ENCODE measurements at regions not wholly inside any gene's neighbourhood (a gene's known extent, or its start where the extent isn't known, plus 50 kb on each side); places are given as distances from the start of the nearest gene placed in this dataset.
"Not testable (repeated sequence)": the region's sequence is repeated elsewhere in the genome, so short reads cannot be mapped to it uniquely, and the experiment has no call there.

DNA sequence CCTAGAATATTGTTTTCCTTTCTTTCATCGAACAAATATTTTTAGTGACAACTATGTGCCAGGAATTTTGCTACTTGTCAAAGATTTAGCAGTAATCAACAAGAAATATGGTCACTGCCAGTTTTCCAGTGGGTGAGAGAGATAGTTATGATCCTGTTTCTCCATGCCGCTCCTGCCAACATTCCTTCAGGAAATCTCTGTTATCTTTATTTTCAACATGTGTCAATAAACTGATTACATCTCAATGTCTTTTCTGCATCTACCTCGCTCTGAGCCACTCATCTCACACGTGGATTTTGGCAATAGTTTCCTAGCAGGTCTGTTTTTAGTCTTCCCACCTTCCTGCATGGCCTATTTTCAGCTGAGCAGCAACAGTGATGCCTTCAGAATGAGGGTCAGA lies 650.0 kb upstream of the STXBP6 start:
- DNase-seq (ENCODE audit: low read depth in 2 of 2): no peak

- DNase-seq (ENCODE audit: low read depth in 2 of 2): no peak
Observed at GRCh38 chr14:25698111-25698510, 648.2 kb upstream of the STXBP6 start.

DNA sequence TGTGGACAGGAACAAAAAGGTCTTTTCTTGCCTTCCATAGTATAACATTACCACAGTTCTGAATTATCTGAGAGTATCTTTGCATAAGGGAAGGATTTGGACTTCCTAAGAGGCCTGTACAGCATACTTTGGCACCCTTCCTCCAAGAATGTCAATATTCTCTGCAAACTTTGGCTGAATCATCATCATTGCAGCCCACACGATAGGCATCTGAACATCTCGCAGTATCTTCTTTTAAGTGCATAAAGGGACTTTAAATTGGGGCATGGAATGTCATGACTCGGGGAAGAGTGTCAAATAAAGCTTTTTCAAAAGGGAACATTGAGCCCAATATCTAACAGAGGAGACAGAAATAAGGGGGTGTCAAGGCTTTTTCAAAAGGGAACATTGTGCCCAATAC lies 646.2 kb upstream of the STXBP6 start:
- DNase-seq (ENCODE audit: low read depth in 2 of 2): no peak

GRCh38 chr14:25685004-25685403 lies 635.1 kb upstream of the STXBP6 start:
- no peak for DNase-seq (ENCODE audit: low read depth in 2 of 2)

- no peak for DNase-seq (ENCODE audit: low read depth in 2 of 2)
Observed at GRCh38 chr14:25680934-25681333, 631.0 kb upstream of the STXBP6 start.

- not testable (repeated sequence) for DNase-seq (ENCODE audit: low read depth in 2 of 2)
Observed at GRCh38 chr14:25680511-25680910, 630.6 kb upstream of the STXBP6 start.

- no peak for DNase-seq (ENCODE audit: low read depth in 2 of 2)
Observed at GRCh38 chr14:25677111-25677510, 627.2 kb upstream of the STXBP6 start.

DNA sequence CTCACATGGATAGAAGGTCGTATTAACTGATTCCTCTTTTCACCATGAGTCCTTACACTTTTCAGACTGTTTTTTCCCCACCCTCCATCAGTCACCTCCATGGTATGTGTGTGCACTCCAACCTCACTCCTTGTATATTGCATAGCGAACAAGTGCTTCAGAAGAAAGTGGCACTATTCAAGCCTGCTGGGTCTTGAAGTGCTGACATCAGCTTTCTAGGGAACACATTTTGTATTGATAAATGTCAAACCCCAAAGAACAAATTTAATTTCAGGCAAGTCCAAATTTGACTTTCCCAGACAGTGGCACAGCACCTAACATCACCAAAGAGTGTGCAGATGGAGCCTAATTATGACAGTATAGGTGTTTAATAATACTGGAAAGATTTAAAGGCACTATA lies 617.4 kb upstream of the STXBP6 start:
- DNase-seq (ENCODE audit: low read depth in 2 of 2): no peak

DNA sequence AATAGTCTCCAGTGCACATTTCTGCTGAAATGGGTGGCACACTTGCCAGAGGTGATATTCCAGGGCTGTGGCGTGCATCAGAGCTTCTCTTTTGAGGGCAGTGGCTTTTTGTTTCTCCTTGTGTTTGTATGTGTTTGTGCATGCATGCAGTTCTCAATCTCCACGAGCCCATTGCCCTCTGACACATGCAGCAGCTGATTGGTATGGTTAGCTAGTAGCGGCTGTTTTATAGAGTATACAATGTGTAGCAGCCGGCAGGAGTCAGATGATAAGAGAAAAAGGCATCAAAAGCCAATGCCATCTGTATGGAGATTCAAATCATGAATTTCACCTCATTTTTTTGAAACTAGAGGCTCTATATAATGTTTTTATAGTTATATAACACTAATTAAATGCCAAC lies 616.9 kb upstream of the STXBP6 start:
- no peak for DNase-seq (ENCODE audit: low read depth in 2 of 2)

GRCh38 chr14:25658988-25659387 lies 609.0 kb upstream of the STXBP6 start:
- DNase-seq (ENCODE audit: low read depth in 2 of 2): no peak

GRCh38 chr14:25630447-25630846 lies 580.5 kb upstream of the STXBP6 start:
- DNase-seq (ENCODE audit: low read depth in 2 of 2): no peak

- no peak for DNase-seq (ENCODE audit: low read depth in 2 of 2)
Observed at GRCh38 chr14:25628978-25629377, 579.0 kb upstream of the STXBP6 start.

DNA sequence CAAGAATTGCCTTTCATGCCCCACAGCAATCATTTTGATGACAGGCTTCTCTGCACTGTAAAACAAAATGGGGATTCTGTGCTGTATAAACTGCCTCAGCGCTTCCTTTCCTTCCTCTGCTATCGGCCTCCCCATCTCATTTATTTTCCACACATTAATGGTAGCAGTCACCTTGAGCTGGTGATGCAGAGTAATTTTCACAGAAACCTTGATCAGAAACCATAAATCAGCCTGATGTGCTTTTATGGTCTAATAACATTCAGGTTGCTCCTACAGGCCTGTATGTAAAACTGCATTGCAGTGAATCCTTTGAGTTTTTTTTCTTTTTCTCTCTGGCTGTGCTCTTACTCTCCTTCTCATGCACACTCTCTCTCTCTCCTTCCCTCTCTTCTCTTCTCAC lies 578.4 kb upstream of the STXBP6 start:
- DNase-seq (ENCODE audit: low read depth in 2 of 2): no peak

- DNase-seq (ENCODE audit: low read depth in 2 of 2): no peak
Observed at GRCh38 chr14:25626986-25627385, 577.0 kb upstream of the STXBP6 start.

- no peak for DNase-seq (ENCODE audit: low read depth in 2 of 2)
Observed at GRCh38 chr14:25622763-25623162, 572.8 kb upstream of the STXBP6 start.

DNA sequence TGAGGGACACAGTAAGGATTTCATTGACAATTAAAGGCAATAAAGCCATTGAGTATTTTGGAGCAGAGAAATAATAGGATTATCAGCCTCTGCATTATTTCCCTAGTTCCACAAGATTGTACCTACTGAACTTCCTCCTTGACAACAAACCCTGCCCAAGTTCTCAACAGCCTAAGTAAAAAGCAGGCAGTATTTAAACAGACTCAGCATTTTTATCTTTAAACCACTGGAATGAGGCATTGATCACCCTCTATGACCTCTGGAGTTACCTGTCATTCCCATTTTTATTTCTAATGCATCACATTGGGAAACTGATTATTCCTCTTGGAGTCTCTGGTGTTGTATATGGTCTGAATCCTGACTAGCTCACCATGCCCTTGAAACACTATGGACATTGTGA lies 570.6 kb upstream of the STXBP6 start:
- DNase-seq (ENCODE audit: low read depth in 2 of 2): no peak

- no peak for DNase-seq (ENCODE audit: low read depth in 2 of 2)
Observed at GRCh38 chr14:25615174-25615573, 565.2 kb upstream of the STXBP6 start.

DNA sequence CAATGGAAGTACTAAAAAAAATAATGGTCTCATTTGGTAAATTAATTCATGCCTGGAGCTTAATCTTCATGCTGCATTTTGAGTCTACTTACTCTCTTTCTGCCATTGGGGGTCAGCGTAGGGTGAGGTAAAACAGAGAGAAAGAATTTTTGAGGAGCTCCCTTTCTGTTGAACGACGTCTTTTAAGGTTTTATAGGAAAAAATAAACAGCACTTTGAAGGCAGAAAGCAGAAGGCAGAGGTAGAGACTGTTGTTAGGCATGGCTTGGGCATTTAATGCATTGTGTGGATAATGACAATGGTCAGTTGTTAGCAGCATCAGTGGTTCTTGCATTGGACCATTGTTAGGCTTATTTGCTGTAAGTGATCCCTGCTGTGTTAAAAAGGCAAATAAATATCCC lies 557.2 kb upstream of the STXBP6 start:
- DNase-seq (ENCODE audit: low read depth in 2 of 2): no peak

DNA sequence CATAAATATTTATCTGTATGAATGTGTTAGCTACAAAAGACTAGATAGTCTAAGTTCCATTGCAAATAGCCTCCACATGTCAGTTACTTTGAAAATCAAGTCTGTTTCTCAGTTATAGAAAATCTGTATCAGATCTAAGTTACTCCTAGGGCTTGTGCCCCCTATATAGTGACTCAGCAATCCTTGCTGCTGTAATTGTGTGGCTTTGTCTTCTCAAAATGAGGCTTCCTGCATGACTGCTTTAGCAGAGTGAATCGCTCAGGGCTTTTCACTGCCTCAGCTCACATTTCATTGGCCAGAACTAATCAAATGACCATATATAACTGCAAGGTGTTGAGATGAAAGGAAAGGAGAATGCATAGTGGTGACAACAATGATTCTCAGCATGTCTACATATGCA lies 552.2 kb upstream of the STXBP6 start:
- no peak for DNase-seq (ENCODE audit: low read depth in 2 of 2)

DNA sequence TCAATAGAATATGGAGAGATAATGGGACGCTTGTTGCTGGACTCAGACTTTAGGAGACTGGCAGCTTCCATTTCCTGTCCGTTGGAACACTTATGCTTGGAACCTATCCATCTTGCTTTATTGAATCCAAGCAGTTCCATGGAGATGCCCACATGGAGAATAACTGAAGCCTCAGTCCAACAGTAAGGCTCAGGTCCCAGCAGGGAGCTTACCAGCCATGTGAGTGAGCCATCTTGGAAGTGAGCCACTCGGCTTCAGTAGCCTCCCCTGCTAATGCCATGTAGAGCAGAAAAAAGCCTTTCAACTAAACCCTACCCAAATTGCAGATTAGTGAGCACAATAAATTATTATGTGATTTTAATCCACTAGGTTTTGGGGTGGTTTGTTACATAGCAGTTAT lies 538.8 kb upstream of the STXBP6 start:
- DNase-seq (ENCODE audit: low read depth in 2 of 2): no peak

- no peak for DNase-seq (ENCODE audit: low read depth in 2 of 2)
Observed at GRCh38 chr14:25574628-25575325, 524.8 kb upstream of the STXBP6 start.

DNA sequence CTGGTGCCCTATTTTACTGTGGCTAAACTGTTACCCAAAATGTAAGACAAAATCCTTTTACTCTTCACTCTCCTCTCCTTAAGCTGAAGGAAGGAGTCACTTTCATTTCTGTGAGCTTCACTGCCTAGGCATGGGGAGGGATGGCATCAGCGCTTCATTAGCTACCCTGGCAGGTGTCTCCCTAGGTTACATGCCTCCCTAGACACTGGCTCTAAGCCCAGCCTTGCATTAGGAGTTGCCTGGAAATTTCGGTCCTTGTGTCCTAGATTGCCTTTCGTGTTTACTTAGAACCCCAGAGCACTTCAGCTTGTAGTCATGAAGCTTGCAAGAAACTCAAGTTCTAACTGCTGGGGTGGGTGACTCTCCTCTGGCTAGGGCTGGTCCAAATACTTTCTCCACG lies 520.5 kb upstream of the STXBP6 start:
- no peak for DNase-seq (ENCODE audit: low read depth in 2 of 2)

- no peak for DNase-seq (ENCODE audit: low read depth in 2 of 2)
Observed at GRCh38 chr14:25557466-25557865, 507.5 kb upstream of the STXBP6 start.

DNA sequence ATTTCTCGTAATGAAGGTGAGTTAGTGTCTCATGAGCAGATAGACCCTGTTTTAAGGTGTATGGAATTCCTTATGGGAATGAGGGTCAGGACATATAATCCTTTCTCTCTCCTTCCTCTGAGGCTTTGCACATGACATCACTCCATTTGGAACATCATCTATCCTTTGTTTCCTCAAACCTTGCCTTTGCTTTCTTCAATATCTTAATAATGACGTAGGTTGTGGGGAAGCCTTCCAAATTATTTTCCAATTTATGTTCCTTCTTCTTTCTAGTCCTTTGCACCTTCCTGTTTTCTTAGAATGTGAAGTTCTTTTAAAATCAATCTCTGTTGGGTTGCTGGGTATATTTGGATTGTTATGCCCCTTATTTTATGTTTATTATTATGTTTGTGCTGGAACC lies 502.9 kb upstream of the STXBP6 start:
- no peak for DNase-seq (ENCODE audit: low read depth in 2 of 2)

All from stimulated activated CD8-positive, alpha-beta memory T cell treated with anti-CD3 and anti-CD28 coated beads, Interleukin-15, amount 100 ng/mL, for 48 hours (primary cell).